Stimulated activated CD4-positive, alpha-beta T cell treated with anti-CD3 and anti-CD28 coated beads, Interleukin-1b, Interleukin-23, amount 100 ng/mL, for 1 hour (primary cell): ENCODE measurements at regions not wholly inside any gene's neighbourhood (a gene's known extent, or its start where the extent isn't known, plus 50 kb on each side); places are given as distances from the start of the nearest gene placed in this dataset.
"Not testable (repeated sequence)": the region's sequence is repeated elsewhere in the genome, so short reads cannot be mapped to it uniquely, and the experiment has no call there.

ENCODE experiments used
- DNase-seq, 2 donors: peaks; one replicate each; pipeline ENCODE4 v3.0.0-alpha.2; 2020; ENCODE audit warnings: low read depth in 2 of 2

DNA sequence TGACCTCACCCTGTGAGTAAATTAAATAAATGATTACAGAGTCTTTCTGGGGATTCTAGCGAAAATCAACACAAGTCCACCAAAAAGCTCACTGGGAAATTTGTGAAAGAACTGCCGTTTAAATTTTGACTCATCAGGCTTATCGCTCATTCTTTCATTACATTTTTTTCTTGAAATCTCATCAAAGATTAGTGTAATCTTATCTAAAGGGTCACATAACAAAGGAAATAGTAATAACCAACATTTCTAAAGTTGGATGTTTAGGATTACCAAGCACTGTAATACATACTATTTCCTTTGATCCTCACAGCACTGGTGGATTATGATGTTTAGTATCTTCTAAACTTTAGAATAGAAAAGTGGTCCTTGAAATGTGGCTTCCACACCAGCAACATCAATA is 111.1 kb upstream of the CBLB start:
- no peak for DNase-seq

GRCh38 chr3:105982207-105982606 is 113.4 kb upstream of the CBLB start:
- no peak for DNase-seq

- no peak for DNase-seq
Measured at GRCh38 chr3:105984837-105985236, 116.0 kb upstream of the CBLB start.

- not testable (repeated sequence) for DNase-seq
Measured at GRCh38 chr3:105986343-105986742, 117.5 kb upstream of the CBLB start.

GRCh38 chr3:105987809-105988208 is 119.0 kb upstream of the CBLB start:
- no peak for DNase-seq

DNA sequence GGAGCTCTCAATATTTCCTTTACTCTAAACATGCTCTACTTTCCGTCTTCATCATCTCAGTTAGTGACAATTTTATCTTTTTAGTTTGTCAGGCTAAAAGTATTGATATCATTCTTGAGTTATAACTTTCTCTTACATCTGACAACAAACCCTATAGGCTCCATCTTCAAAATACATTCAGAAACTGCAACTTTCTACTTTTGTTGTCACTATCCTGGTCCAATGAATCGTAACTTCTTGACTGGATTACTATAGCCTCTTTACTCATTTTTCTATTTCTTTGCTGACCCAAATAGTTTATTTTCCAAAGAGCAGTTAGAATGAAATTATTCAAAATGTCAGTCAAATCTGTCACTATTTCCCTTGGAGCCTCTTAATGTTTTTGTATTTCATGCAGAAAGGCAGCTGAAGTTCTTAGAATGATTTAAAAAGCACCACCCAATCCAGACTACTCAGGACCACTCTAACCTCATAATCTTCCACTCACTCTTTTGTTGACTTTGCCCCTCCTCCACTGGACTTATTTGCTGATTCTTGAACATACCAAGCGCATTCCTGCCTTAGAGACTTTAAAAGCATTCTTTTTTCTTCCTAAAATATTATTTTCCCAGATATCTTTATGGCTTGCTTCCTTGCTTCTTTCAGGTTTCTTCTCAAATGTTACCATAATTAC is 119.9 kb upstream of the CBLB start:
- DNase-seq = no peak

DNA sequence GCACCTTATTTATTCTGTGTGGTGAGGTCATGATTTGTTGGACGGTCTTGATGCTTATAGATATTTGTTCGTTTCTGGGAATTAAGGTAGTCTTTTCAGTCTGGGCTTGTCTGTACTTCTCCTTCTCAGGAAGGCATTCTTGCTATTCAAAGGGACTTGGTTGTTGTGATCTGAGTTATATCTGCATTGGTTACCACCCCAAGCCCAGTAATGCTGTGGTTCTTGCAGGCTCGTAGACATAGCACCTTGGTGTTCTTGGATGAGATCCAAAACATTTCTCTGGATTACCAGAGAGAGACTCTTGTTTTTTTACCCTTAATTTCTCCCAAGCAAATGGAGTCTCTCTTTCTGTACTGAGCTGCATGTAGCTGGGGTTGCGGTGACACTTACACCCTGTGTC is 128.0 kb upstream of the CBLB start:
- no peak for DNase-seq

- no peak for DNase-seq
Measured at GRCh38 chr3:105997466-105997799, 128.6 kb upstream of the CBLB start.

- DNase-seq = no peak
Measured at GRCh38 chr3:105997800-105998526, 129.2 kb upstream of the CBLB start.

DNA sequence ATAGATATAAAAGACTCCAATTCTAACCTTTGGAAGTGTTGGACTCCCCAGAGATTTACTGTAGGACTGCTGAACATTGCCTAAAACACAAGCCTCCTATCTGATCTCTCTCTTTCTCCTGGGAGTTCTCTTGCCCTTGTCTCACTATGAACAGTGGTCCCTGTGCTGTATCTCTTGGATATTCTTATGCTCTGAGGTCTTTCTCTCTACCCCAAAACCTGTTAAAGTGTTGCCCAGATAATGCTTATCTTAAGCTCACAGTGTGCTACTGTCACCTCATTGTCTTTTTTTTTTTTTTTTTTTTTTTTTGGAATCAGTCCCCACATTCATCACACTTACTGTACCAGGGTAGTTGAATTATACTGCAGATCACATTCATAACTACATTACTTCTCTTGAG is 131.0 kb upstream of the CBLB start:
- no peak for DNase-seq

GRCh38 chr3:106001923-106002322 is 133.1 kb upstream of the CBLB start:
- no peak for DNase-seq

DNA sequence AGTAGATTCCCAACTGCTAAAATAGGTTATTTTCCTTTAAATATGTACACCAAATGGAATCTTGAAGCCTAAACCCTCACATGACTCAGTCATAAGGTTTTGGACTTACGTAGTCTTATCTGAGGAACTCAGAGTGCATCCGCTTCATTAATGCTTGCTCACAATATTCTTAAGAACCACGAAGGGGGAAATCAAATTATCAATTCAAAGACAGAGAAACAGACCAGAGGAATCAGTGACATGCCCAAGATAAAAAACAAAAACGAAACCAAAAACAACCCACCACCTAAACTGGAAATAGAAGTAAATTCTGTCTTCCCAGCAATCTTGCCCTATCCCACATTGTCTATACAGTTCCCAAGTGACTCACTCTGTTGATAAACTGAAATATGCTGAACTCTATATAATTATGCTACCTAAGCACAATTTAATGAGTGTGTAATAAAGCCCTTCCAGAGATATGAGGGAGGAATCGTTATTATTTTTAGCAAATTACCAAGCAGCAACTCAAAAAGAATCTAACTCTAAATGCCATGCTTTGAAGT is 135.4 kb upstream of the CBLB start:
- DNase-seq = no peak

GRCh38 chr3:106004826-106005225 is 136.0 kb upstream of the CBLB start:
- no peak for DNase-seq

DNA sequence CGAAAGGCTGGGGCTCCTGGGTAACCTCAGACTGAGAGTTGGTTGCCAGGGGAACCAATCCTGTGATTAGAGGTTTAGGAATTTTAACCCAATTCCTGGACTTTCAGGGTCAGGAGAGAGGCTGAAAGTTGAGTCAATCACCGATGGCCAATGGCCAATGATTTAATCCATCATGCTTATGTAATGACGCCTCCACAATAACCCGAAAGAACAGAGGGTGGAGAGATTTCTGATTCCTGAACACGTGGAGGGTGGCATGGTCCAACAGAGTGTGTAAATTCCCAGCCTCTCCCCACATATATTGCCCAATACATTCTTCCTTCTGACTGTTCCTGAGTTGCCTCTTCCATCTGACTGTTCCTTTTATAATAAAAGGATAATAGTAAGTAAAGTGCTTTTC is 137.2 kb upstream of the CBLB start:
- DNase-seq = no peak

GRCh38 chr3:106006571-106006970 is 137.8 kb upstream of the CBLB start:
- no peak for DNase-seq

DNA sequence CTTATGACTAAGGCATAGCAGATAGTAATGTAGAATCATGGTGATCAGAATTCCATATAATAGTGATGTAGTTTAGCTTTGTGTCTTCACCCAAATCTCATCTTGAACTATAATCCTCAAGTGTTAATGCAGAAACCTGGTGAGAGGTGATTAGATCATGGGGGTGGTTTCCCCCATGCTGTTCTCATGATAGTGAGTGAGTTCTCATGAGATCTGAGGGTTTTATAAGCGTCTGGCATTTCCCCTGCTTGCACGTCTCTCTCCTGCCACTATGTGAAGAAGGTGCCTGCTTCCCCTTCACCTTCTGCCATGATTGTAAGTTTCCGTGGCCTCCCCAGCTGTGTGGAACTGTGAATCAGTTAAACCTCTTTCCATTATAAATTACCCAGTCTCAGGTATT is 138.7 kb upstream of the CBLB start:
- no peak for DNase-seq

DNA sequence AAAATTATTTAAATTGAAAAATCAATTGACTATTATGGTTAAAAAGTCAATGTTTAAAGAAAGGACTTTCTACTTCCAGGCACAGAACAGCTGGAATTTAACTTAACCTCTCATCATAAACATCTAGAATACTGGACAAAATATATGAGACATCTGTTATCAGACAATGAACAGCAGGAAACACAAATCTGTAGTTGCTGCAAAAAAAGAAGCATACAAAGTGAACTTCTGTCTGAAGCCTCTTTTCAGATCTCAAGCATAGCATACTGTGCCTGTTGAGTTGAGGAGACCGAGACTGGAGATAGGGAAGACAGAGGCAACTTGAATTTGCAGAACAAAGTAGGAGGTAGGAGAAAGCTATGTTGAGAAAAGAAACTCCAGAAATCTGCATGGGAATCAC is 140.0 kb upstream of the CBLB start:
- DNase-seq = no peak

DNA sequence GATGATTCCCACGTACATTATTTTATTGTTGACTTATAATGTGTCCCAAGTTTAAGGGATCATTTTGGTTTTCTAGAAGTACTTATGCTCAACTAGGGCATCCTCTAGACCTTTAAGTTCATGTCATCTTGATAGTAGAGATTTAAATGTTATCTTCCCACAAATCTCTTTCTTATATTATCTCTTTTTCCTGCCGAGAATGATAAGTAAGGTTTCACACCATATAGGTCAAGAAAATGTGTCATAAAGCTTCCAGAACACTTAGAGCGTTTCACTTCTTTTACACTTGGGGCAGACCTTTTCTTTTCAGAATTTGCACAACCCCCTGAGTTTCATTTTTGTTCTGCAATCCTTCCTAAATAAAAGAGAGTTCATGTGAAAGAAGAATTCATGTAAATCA is 142.0 kb upstream of the CBLB start:
- no peak for DNase-seq

GRCh38 chr3:106013971-106014370 is 145.2 kb upstream of the CBLB start:
- no peak for DNase-seq

- no peak for DNase-seq
Measured at GRCh38 chr3:106014518-106014917, 145.7 kb upstream of the CBLB start.

DNA sequence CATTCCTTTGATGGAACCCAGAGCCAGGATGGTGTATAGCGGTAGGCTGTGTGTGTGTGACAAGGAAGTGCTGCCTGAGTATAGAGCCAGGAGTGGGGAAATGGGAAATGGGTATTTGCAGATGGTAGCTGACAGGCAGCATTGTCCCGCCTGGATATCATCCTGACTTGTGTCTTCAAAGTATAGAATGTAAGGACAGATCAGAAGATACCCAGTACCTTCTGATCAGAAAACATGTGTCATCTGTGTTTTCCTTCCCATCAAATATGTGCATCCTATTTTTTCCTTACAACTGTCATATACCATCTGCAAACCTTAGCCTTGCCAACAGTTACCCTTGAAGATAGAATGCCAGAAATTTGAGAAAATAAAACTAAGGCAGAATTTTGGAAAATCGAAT is 146.2 kb upstream of the CBLB start:
- DNase-seq = no peak

- no peak for DNase-seq
Measured at GRCh38 chr3:106018102-106018501, 149.3 kb upstream of the CBLB start.

DNA sequence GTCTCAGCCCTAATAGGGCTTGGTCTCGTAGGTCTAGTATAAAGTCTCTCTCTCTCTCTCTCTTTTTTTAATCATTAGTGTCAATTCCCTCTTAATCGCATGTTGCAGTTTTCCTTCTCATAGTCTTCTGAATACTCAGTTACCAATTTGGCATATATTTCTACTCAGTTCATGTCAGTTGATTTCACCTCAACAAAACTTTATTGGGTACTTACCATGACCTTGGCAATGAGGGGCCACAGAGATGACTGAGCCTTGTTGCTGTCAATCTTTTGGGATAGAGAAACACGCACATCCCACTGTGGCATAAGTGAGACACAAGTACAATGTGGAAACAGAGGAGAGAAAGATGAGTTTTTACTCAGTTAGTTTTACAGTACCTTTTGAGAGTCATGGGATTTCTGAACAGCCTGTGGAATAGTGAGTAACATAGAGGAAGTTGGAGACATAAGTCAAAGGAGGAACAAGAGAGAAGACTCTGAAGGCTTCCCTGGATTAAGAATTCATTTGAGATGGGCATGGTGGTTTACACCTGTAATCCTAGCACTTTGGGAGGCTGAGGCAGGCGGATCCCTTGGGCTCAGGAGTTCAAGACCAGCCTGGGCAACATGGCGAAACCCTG is 150.2 kb upstream of the CBLB start:
- DNase-seq = no peak
